WTC11 (cell line): ENCODE measurements at regions not wholly inside any gene's neighbourhood (a gene's known extent, or its start where the extent isn't known, plus 50 kb on each side); places are given as distances from the start of the nearest gene placed in this dataset.

ENCODE experiments used
- ATAC-seq: fragments of 200-7000 bp; cut with Tn5 transposase; 2 replicates; pipeline ENCODE4 v1.10.0; 2021; ENCODE audit warnings: mild to moderate bottlenecking, moderate library complexity
- CTCF ChIA-PET: fragments of 300-600 bp; sonication (Branson Sonifier 250); formaldehyde crosslinking; loops from one replicate; lab custom pipeline; 2021; ENCODE audit warnings: antibody characterized with exemption; lab: Charles Lee
- POLR2A ChIA-PET: fragments of 350-600 bp; sonication (Branson Sonifier 250); formaldehyde crosslinking; loops from one replicate; lab custom pipeline; 2021; ENCODE audit warnings: antibody characterized with exemption; lab: Charles Lee
- DNase-seq: peaks from one replicate; pipeline ENCODE4 v3.0.0; 2021; ENCODE audit warnings: low spot score
- H3K27ac Mint-ChIP-seq: 2 replicates; pipeline ENCODE4 v1.8.0; 2021; ENCODE audit warnings: mixed read lengths
- H3K27me3 Mint-ChIP-seq: 2 replicates; pipeline ENCODE4 v1.8.0; 2021; ENCODE audit warnings: low read depth, mild to moderate bottlenecking, moderate library complexity, mixed read lengths
- H3K36me3 Mint-ChIP-seq: 2 replicates; pipeline ENCODE4 v1.8.0; 2021; ENCODE audit warnings: mixed read lengths
- H3K4me1 Mint-ChIP-seq: 2 replicates; pipeline ENCODE4 v1.8.0; 2022; ENCODE audit warnings: mixed read lengths
- H3K4me3 Mint-ChIP-seq: 2 replicates; pipeline ENCODE4 v1.8.0; 2021; ENCODE audit warnings: mild to moderate bottlenecking, moderate library complexity, mixed read lengths
- H3K9me3 Mint-ChIP-seq: 2 replicates; pipeline ENCODE4 v1.8.0; 2021; ENCODE audit warnings: mixed read lengths
- CBFB ChIP-seq: sonication (generic); formaldehyde crosslinking; IDR thresholded peaks from 2 replicates; pipeline ENCODE4 v1.8.1; 2022; ENCODE audit warnings: mild to moderate bottlenecking, low read depth, missing genetic modification reagents
- CREM ChIP-seq: sonication (generic); formaldehyde crosslinking; IDR thresholded peaks from 2 replicates; pipeline ENCODE4 v1.8.1; 2022; ENCODE audit warnings: mild to moderate bottlenecking, missing genetic modification reagents, moderate library complexity
- ELF4 ChIP-seq: sonication (generic); formaldehyde crosslinking; IDR thresholded peaks from 2 replicates; pipeline ENCODE4 v1.8.1; 2022; ENCODE audit warnings: low read depth, mild to moderate bottlenecking, moderate library complexity, missing genetic modification reagents
- FOXJ3 ChIP-seq: sonication (generic); formaldehyde crosslinking; IDR thresholded peaks from 2 replicates; pipeline ENCODE4 v1.9.0; 2021; ENCODE audit warnings: missing genetic modification reagents, mild to moderate bottlenecking, borderline replicate concordance
- FOXK1 ChIP-seq: sonication (generic); formaldehyde crosslinking; IDR thresholded peaks from 2 replicates; pipeline ENCODE4 v1.8.0; 2022; ENCODE audit warnings: mild to moderate bottlenecking, moderate library complexity, missing genetic modification reagents
- GABPB1 ChIP-seq: sonication (generic); formaldehyde crosslinking; IDR thresholded peaks from 2 replicates; pipeline ENCODE4 v1.8.1; 2023; ENCODE audit warnings: mild to moderate bottlenecking, missing genetic modification reagents
- GTF2I ChIP-seq: fragments of 250-450 bp; sonication (Bioruptor Pico); conservative IDR thresholded peaks from 2 replicates; pipeline ENCODE4 v1.4.0; 2021; ENCODE audit warnings: mild to moderate bottlenecking
- IRF2 ChIP-seq: sonication (generic); formaldehyde crosslinking; IDR thresholded peaks from 2 replicates; pipeline ENCODE4 v1.8.0; 2022; ENCODE audit warnings: low read depth, missing genetic modification reagents, borderline replicate concordance
- SP1 ChIP-seq: sonication (generic); formaldehyde crosslinking; conservative IDR thresholded peaks from 2 replicates; pipeline ENCODE4 v1.8.1; 2022; ENCODE audit warnings: missing genetic modification reagents
- ZNF121 ChIP-seq: sonication (generic); formaldehyde crosslinking; IDR thresholded peaks from 2 replicates; pipeline ENCODE4 v1.8.0; 2023; ENCODE audit warnings: missing genetic modification reagents
- ZNF219 ChIP-seq: sonication (generic); formaldehyde crosslinking; IDR thresholded peaks from 2 replicates; pipeline ENCODE4 v1.8.0; 2023; ENCODE audit warnings: missing genetic modification reagents, mild to moderate bottlenecking, borderline replicate concordance
- TF ChIP-seq, protein P1 (sequence below): sonication (generic); formaldehyde crosslinking; IDR thresholded peaks from 2 replicates; pipeline ENCODE4 v1.8.1; 2022; ENCODE audit warnings: low read depth, mild to moderate bottlenecking, moderate library complexity, missing genetic modification reagents, borderline replicate concordance
- TF ChIP-seq, protein P2 (sequence below): sonication (generic); formaldehyde crosslinking; IDR thresholded peaks from 2 replicates; pipeline ENCODE4 v1.8.1; 2023; ENCODE audit warnings: mild to moderate bottlenecking, moderate library complexity, missing genetic modification reagents
- TF ChIP-seq, protein P3 (sequence below): sonication (generic); formaldehyde crosslinking; IDR thresholded peaks from 2 replicates; pipeline ENCODE4 v1.8.1; 2022; ENCODE audit warnings: mild to moderate bottlenecking, missing genetic modification reagents, moderate library complexity, borderline replicate concordance
- TF ChIP-seq, protein P4 (sequence below): sonication (generic); formaldehyde crosslinking; IDR thresholded peaks from 2 replicates; pipeline ENCODE4 v1.8.1; 2023; ENCODE audit warnings: mild to moderate bottlenecking, missing genetic modification reagents

DNA sequence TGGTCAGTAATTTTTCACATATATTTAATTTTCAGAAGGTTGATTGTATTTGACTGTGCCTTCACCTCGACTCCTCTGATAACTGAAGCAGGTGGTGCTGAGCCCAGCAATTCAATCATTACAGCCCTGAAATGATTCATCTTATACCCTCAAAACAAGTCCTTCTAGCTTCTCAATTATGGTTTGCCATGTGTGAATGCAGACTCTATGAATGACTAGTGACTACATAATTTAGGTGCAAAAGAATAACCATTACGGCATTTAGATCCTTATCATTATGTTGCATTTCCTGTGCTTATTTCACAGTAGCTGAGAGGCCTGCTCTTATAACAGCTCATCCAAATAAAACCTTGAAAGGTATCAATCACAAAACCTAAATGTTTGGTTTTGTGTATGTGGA lies 54.0 kb upstream of the COL11A1 start:
- 0 out of 2 replicates have a peak, but pooled peaks cover 4% of the 10 kb centered on the region for H3K4me1 Mint-ChIP-seq
- H3K27ac Mint-ChIP-seq = no peak overlapping the region
- ATAC-seq (no peak), DNase-seq (no peak)
- no peaks in the 10 kb centered on the region for H3K27me3 Mint-ChIP-seq
- H3K36me3 Mint-ChIP-seq = no peaks in the 10 kb centered on the region
- POLR2A ChIA-PET = no interaction called here
- no peak overlapping the region for H3K4me3 Mint-ChIP-seq
- H3K9me3 Mint-ChIP-seq = peaks cover 18% of the 10 kb centered on the region
- CTCF ChIA-PET = no interaction called here
- TF ChIP-seq, protein P1, sequence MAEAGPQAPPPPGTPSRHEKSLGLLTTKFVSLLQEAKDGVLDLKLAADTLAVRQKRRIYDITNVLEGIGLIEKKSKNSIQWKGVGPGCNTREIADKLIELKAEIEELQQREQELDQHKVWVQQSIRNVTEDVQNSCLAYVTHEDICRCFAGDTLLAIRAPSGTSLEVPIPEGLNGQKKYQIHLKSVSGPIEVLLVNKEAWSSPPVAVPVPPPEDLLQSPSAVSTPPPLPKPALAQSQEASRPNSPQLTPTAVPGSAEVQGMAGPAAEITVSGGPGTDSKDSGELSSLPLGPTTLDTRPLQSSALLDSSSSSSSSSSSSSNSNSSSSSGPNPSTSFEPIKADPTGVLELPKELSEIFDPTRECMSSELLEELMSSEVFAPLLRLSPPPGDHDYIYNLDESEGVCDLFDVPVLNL (CRISPR knock-in tag) = no peak
- no peak for TF ChIP-seq CREM (CRISPR knock-in tag)
- no peak for TF ChIP-seq ZNF121
- no peak for TF ChIP-seq SP1
- TF ChIP-seq ZNF219 (CRISPR knock-in tag) = no peak
- TF ChIP-seq FOXK1 (CRISPR knock-in tag) = no peak
- no peak for TF ChIP-seq CBFB (CRISPR knock-in tag)
- no peak for TF ChIP-seq IRF2 (CRISPR knock-in tag)
- TF ChIP-seq, protein P2, sequence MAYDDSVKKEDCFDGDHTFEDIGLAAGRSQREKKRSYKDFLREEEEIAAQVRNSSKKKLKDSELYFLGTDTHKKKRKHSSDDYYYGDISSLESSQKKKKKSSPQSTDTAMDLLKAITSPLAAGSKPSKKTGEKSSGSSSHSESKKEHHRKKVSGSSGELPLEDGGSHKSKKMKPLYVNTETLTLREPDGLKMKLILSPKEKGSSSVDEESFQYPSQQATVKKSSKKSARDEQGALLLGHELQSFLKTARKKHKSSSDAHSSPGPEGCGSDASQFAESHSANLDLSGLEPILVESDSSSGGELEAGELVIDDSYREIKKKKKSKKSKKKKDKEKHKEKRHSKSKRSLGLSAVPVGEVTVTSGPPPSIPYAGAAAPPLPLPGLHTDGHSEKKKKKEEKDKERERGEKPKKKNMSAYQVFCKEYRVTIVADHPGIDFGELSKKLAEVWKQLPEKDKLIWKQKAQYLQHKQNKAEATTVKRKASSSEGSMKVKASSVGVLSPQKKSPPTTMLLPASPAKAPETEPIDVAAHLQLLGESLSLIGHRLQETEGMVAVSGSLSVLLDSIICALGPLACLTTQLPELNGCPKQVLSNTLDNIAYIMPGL (CRISPR knock-in tag) = no peak
- TF ChIP-seq, protein P3, sequence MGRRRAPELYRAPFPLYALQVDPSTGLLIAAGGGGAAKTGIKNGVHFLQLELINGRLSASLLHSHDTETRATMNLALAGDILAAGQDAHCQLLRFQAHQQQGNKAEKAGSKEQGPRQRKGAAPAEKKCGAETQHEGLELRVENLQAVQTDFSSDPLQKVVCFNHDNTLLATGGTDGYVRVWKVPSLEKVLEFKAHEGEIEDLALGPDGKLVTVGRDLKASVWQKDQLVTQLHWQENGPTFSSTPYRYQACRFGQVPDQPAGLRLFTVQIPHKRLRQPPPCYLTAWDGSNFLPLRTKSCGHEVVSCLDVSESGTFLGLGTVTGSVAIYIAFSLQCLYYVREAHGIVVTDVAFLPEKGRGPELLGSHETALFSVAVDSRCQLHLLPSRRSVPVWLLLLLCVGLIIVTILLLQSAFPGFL = no peak

DNA sequence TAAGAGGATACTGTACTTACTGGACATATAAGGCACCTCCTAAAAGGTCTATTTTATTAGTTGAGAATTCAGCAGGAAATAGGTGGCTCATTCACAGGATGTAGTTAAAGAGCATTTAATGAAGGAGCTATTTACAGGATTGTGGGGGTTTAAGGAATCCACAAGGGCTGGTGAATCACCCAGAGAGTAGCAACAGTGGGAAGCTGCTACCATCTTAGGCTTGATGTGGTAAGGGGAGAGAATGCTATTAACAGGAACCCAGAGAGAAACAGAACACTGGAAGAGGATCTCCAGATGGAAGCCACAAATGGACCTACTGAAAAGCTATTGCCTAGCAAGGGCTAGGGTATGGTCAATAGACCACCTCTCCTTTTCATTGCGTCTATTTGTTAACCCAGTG lies 52.0 kb upstream of the COL11A1 start:
- no peaks in the 10 kb centered on the region for H3K27me3 Mint-ChIP-seq
- TF ChIP-seq GABPB1 (CRISPR knock-in tag) (no peak), CBFB (CRISPR knock-in tag) (no peak), FOXJ3 (CRISPR knock-in tag) (no peak), GTF2I (CRISPR knock-in tag) (no peak), ELF4 (CRISPR knock-in tag) (no peak)
- TF ChIP-seq, protein P4, sequence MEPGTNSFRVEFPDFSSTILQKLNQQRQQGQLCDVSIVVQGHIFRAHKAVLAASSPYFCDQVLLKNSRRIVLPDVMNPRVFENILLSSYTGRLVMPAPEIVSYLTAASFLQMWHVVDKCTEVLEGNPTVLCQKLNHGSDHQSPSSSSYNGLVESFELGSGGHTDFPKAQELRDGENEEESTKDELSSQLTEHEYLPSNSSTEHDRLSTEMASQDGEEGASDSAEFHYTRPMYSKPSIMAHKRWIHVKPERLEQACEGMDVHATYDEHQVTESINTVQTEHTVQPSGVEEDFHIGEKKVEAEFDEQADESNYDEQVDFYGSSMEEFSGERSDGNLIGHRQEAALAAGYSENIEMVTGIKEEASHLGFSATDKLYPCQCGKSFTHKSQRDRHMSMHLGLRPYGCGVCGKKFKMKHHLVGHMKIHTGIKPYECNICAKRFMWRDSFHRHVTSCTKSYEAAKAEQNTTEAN (CRISPR knock-in tag) = no peak
- H3K36me3 Mint-ChIP-seq = no peaks in the 10 kb centered on the region
- DNase-seq (no peak), ATAC-seq (peak; percentile 41; the same call in 1 of the 2 replicates)
- peaks cover 12% of the 10 kb centered on the region for H3K9me3 Mint-ChIP-seq
- POLR2A ChIA-PET = interaction anchor here (1.0 kb wide), 1 partner anchor 8 kb away, joined by 3 read pairs; no protein-coding TSS in a partner anchor
- no peak overlapping the region for H3K4me3 Mint-ChIP-seq
- CTCF ChIA-PET = no interaction called here
- H3K4me1 Mint-ChIP-seq = 0 out of 2 replicates have a peak, but pooled peaks cover 4% of the 10 kb centered on the region
- H3K27ac Mint-ChIP-seq = no peak overlapping the region
